ENCODE measurements at regions not wholly inside any gene's neighbourhood (a gene's known extent, or its start where the extent isn't known, plus 50 kb on each side); places are given as distances from the start of the nearest gene placed in this dataset.

DNA sequence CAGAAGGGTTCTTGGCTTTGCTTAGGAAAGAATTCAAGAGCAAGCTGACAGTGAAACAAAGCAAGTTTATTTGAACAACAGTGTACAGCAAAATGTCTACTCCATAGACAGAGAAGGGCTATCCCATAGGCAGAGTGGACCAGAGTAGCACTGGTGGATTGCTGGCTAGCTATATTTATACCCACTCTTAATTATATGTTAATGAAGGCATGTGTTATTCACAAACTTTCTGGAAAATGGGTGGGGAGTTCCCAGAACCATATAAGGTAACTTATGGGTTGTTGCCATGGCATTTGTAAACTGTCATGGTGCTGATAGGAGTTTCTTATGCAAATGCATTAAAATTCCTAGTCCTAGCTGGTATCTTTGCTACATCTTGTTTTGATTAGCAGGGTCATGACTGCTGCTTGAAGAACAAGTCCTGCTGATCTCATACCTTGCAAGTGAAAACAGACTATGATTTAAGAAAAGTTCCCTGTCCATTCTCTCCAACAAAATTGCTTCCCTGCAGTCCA, 330.5 kb downstream of the BUD13 start:
- no peak for DNase-seq (ENCODE audit: low read depth in 2 of 2)

DNA sequence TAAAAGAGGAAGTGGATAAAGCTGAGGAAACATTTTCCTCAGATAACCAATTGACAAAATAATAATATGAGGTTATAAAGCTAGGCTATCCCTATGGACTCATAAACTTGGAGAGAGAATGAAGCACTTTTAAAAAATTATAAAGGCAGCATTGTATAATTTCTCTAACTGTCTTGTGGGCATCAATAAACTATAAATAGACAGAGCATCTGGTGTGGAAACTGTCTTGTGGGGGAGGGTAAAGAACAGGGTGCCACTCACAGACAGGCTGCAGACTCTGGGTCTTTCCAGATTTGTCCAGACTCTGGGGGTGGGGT, 333.5 kb downstream of the BUD13 start:
- no peak for DNase-seq (ENCODE audit: low read depth in 2 of 2)

DNA sequence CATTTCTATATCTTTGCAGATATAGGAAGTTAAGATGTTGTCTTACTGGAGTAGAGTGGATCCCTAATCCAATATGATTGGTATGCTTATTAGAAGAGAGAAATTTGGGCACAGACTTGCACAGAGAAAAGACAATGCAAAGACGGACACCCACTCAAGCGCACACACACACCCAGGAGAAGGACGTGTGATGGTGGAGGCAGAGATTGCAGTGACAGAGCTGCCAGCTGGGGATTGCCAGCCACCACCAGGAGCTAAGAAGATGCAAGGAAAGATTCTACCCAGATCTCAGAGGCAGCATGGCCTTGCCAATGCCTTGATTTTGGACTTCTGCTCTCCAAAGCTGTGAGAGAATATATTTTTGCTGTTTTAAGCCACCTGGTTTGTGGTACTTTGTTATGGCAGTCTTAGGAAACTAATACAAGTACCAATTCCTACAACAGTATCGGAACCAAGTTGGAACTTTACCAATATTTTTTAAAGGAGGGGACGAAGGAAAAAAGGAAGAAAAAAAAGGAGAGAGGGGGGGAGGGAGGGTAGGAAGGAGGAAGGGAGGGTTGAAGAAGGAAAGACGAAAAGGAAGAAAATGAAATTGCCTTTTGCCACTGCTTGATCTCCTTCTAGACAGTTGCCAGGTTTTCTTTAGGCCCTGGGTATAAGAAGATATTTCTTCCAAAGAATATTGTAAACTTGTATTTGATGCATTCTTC, 334.0 kb downstream of the BUD13 start:
- no peak for DNase-seq (ENCODE audit: low read depth in 2 of 2)

DNA sequence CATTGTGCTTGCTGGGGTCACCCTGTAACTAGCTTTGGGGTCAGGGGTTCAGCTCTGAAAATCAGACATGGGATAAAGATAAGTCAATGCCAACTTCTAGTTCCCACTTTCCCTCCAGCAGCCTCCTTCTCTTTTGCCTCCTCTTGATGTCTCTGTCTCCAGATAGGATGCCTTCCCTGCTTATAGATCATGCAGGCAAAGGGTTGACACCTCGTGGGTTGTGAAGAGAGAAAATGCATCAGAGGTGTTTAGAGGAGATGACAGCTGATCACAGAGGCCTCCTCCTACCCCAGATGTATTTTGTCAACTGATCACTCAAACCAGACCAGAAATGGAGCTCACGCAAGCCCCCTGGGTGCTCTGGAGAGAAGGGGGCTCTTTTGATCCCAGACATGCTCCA, 337.8 kb downstream of the BUD13 start:
- no peak for DNase-seq (ENCODE audit: low read depth in 2 of 2)

DNA sequence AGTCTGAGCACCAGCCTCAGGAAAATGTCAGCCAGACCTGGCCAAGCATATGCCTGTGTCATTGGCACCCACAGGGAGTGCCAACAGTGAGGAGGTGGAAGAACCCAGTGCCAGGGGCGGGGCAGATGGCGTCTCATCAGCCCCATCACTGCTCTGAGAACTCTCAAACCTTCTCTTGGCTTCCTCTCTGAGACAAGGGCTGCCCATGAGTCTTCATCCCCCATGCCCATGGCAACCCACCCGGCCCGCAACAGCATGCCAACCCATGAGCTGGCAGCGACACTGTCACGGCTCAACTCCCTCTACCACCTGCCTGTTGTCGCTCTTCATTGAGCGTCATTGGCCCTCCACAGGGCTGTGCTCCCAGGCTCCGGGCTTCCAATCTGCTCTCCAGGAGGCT, 340.5 kb downstream of the BUD13 start:
- DNase-seq (ENCODE audit: low read depth in 2 of 2) = no peak

DNA sequence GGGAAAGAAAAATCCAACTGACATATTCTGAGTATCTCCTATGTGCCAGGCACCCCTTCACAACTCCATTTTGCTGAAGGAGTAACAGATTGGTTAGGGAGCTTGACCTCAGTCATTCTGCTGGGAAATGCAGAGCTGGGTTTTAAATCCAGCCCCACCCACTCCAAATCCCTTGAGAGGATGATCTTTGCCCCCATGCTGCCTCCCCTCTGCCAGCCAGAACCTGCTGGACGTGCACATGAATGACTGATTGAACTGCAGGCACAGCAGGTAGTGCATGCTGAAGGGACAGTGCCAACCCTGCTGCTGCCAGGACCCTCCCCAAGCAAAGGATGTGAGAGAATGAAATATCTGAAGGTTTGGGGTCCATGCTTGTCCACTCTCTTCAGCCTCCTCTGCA, 340.9 kb downstream of the BUD13 start:
- DNase-seq (ENCODE audit: low read depth in 2 of 2) = no peak

DNA sequence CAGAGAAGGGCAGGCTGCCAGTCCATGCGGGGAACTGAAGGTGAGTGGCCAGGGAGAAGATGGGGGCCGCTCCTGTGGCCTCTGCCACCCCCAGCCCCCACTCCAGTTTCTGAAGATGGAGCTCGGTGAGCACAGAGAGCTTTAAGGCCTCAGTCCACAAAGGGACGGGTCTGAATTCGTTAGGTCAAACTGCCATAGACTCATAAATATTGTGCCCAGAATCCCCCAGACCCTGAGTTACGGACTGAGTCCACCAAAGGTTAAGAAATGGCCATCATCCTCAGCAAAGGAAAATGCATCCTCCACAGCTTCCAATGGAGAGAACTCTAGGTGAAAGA, 344.2 kb downstream of the BUD13 start:
- DNase-seq (ENCODE audit: low read depth in 2 of 2) = no peak

DNA sequence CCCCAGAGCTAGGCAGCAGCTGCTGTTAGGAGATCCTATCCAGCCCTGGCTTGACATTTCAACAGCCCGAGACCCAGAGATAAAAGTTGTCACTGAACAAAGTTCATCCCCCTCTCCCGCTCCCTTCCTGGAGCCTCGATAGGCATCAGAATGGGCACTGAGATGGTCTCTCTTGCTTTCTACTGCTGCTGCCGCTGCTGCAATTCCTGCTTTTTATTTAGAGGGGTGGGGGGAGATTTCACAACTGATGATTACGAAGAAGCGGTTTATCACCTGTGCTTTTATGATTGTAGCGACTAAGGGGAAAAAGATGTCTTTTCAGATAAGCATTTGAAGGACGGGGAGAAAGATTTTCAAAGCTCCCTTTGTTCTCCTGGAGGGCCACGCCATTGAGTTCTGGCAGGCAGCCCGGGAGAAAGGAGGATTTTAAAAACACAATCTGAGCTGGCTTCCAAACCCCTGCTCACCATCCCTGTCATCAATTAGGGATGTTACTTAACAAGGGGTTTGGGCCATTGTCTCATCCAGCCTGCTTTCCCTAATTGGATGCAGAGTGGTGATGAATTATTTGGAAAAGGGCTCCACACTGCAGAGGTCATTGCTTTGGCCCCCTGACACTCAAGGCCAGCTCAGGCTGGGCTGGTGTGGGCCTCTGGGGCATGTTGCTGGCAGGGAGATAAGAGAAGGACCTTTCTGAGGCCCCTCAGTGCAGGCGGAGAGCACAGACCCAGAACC, 344.7 kb downstream of the BUD13 start:
- DNase-seq (ENCODE audit: low read depth in 2 of 2) = no peak

DNA sequence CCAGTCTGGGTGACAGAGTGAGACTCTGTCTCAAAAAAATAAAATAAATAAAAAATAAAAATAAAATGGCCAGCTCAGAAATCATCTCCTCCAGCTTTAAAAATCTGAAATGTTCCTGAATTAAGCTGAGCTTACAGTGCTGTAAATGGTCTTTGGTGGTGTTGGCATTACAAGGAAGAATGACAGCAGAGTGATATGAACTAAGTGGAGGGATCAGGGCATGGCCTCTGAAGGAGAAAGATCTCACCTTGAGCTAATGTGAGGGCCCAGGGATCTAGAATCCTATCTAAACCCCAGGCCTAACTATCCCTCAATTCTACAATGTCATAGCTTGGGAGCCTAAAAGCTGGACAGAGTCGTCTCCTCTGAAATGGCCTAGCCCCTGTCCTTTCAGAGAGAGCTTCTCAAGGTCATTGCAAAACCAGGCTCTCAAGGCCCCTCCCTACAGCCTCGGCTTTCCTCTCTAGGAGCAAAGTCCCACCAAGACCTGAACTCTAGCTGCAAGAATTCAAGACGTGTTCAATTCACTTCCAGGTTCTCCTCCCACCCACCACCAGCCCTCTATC, 345.4 kb downstream of the BUD13 start:
- DNase-seq (ENCODE audit: low read depth in 2 of 2) = no peak

DNA sequence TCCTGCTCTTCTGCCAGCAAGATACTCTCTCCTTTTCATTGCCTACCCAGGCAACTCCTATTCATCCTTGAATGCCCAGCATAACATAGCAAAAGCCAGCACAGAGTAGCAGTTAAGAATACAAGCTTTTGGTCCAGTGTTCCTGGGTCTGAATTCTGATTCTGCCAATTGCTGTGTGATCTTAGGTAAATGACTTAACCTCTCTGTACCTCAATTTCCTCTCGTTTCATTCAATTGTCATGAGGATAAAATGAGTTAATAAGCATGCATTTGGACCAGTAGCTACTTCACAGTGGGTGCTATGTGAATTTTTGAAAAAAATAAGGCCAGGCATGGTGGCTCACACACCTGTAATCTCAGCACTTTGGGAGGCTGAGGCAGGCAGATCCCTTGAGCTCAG, 346.0 kb downstream of the BUD13 start:
- no peak for DNase-seq (ENCODE audit: low read depth in 2 of 2)

DNA sequence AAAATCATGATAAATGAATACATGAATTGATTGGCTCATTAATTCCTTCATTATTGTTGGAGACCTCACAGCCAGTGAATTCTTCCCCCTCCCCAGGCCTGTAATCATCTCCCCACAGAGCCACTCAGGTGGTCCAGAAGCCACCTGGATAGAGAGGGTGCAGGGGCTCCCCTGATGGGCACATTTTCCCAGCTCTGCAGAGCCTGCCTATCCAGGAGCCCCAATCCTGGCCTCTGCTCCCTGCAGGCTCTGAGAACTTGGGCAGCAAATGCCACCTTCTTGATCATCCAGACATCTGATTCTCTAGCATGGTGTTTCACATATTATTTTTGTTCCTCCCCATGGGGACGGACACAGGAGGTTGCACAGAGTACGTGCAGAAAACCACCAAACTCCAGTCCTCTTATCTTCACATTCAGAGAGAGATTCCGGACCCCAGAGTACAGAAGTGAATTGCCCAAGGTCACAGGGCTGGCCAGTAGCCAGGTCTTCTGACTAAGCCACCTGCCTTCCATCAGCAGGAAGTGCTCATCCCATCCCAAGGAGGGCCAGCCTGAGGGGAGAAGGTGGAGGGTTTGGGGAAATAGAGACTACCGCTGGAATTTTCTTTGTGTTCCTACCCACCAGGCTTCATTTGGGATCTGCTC, 348.0 kb downstream of the BUD13 start:
- DNase-seq (ENCODE audit: low read depth in 2 of 2) = no peak

DNA sequence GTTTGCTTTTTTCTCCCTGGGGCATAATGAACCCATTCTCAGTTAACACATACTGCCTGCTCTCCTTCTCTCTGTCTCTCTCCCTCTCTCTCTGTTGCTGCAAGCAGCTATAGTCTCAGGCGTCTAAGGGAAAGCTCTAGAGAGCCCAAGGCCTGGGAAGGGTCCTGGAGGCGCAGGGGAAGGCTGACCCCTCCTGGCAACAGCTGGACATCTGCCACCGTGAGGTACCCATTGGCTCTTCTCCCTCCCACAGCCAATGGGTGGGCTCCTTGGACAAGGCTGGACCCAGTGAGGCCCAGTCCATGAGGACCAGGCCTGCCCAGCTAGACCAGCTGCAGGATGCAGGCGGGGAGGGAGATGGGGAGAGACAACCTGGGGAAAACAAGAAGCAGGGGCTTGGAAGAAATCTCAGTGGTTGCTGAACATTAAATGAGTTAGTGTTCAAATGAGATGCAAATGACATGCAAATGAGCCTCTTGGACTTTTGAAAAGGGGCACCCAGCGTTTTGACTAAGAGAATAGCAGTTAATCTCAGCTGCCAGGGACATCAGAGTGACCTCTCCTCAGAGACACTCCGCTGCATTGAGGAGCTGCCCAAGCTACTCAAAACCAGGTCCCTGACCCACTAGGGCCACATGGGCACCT, 349.7 kb downstream of the BUD13 start:
- DNase-seq (ENCODE audit: low read depth in 2 of 2) = no peak

DNA sequence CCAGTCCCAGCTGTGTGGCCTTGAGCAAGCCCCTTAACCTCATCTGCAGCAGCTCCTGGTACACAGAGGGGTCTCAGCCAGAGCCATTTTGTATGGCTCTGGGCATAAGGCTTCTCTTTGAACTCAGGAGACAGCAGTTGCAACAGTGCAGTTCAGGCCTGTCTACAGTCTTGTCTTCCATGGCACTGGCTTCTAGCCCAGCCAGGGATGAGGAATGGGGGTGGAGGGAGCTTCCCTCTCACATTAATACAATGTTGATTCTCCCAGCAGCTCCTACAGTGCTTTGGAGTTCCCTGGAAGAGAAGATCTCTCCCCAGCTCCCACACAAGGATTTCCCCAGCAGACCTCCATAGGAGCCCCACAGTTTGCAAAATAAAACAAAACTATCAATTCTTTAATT, 350.2 kb downstream of the BUD13 start:
- no peak for DNase-seq (ENCODE audit: low read depth in 2 of 2)

DNA sequence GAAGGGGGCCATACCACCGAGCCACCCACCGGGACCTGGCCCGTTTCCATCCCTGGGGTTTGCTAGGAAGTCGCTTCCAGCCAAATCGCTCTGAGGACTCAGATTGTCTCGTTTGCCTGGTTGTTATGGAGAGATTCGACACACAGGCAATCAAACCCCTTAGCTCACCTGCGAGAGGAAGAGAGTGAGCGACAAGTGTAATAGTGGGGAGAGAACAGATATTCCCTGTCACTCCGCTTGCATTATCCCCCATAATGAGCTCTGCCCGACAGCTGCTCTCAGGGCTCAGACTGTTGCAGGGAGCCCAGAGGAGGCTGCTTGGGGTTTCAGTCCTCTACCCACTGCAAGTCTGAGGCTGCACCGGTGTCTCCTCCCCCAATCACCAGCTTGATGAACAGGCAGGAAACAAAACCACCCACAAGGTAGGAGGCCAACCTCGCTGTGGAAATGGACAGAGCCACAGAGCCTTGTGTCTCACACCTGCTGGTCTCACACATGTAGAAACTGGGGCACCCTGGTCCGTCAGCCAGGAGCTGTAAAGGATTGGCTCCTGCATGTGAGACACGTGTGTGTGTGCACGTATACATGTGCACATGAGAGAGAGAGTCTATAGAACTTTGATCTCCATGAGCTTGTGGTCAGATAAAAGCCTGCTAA, 351.1 kb downstream of the BUD13 start:
- no peak for DNase-seq (ENCODE audit: low read depth in 2 of 2)

DNA sequence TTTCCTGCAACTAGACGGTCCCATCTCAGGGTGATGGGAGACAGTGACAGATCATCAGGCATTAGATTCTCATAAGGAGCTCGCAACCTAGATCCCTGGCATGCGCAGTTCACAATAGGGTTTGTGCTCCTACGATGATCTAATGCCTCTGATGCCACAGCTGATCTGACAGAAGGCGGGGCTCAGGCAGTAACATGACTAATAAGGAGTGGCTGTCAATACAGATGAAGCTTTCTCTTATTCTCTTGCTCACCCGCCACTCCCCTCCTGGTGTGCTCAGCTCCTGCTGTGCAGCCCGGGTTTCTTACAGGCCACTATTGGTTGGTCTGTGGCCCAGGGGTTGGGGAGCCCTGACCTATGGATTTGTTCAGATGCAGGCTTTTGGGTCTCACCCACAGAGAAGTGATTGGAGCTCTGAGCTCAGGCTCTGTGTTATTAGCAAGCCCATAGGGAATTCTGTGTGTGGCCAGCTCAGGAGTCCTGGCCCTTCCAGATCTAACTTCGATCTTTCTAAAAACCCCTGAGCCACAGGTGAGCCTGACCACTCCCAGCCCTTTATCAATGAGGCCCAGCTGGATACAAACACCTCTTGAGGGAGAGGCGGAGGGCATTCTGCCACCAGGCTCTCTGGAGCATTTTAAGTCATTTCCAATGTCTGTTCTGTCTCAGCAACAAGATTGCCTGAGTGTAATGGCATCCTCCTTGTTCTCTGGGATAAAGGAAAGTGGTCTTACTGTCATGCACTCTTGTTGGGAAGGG, 351.8 kb downstream of the BUD13 start:
- no peak for DNase-seq (ENCODE audit: low read depth in 2 of 2)

DNA sequence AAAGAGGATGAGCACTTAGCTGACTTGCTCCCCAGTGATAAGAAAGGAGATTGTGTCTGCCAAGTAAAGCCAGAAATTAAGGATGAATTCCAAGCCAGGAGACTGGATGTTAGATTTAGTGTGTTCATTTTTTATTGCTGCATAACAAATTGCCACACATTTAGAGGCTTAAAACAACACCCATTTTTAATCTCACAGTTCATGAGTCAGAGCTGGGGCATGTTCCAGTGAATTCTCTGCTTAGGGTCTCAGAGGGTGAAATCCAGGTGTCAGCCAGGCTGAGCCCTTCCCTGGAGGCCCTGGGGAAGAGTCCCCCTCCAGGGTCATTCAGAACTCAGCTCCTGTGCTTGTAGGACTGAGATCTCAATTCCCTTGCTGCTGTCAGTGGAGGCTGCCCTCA, 352.8 kb downstream of the BUD13 start:
- no peak for DNase-seq (ENCODE audit: low read depth in 2 of 2)

DNA sequence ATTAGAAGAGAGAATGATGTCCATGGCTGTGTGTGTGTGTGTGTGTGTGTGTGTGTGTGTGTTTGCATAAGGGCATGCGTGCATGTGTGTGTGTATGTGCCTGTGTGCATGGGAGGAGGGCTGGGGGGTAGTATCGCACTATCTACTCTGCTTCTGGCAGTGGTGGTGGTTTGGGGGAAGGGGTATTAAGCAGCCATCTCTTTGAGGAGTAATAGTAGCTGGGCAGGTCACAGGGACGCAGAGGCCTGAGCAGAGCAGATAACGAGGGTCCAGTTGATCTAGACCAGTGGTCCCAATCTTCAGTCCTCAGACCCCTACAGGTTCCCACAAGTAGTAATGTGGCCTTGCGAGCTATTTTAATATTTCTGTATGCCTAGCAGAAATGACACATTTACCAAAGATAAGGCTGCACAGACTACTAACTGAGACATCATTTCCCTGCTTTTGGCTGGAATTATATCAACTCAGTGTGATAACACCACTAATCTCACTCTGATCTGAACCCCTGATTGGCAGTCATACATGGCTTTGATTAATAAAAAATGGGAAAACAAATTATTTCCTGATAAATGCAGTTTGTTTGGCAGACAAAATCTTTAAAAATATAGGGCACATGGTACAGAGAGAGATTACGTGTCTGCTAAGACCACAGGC, 354.3 kb downstream of the BUD13 start:
- DNase-seq (ENCODE audit: low read depth in 2 of 2) = no peak

DNA sequence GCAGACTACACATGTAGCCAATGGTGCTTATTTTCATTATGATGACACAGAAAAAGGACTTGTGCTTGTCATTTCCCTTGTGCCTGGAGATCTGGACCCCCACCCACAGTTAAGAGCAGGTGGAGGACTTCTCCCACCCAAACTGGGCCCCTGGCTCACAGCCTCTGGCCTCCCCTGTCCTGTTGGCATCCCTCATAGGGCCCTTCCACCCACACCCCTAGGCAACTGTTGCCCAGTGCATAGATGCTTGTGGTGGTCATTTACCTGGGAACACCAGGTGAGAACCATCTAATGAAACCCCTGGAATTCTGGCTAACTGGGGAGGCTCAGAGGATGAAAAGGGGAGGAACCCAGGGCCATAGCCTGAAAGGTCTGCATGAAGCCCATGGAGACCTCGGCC, 355.9 kb downstream of the BUD13 start:
- no peak for DNase-seq (ENCODE audit: low read depth in 2 of 2)

DNA sequence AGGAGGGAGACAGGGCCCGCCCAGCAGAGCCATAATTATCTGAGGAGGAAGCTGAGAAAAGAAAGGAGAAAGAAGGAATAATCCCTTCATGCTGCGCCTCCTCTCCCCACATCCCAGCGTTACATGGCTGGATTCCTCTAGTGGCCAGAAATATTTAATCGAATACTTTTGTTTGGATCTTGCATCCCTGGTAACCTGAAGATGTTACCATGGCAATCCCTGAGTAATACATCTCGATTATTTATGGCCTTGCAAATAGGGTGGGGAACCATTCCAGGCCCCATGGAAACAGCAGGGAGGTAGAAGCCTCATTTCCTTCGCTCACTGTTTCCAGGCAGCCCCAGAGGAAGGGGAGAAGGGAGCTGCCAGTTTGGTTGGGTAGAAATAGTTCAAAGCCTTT, 357.7 kb downstream of the BUD13 start:
- no peak for DNase-seq (ENCODE audit: low read depth in 2 of 2)

DNA sequence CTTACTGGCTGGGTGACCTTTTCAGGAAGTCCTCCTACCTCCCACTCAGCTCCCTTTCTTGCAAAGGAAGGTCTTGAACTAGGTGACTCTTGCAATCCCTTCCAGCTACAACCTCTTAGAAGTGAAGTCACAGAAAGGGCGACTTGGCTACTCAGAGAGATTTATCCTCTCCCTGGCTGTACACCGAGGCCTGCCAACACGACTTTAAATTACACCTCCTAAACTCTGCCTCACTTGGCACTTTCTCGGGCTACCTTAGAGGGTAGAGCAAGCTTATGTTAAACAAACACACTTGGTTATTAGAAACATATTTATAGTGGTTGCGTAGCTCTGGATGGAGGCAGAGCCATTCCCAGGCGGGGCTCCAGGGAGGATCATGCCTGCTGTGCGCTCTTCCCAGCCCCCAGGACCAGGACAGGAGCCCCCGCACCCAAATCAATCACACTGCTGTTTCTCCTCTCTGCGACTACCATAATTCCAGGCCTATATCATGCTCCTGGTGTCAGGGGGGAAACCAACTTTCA, 358.4 kb downstream of the BUD13 start:
- DNase-seq (ENCODE audit: low read depth in 2 of 2) = no peak

Measured in activated CD4-positive, alpha-beta T cell treated with anti-CD3 and anti-CD28 coated beads for 24 hours (primary cell).